ENCODE measurements at regions not wholly inside any gene's neighbourhood (a gene's known extent, or its start where the extent isn't known, plus 50 kb on each side); places are given as distances from the start of the nearest gene placed in this dataset.

DNA sequence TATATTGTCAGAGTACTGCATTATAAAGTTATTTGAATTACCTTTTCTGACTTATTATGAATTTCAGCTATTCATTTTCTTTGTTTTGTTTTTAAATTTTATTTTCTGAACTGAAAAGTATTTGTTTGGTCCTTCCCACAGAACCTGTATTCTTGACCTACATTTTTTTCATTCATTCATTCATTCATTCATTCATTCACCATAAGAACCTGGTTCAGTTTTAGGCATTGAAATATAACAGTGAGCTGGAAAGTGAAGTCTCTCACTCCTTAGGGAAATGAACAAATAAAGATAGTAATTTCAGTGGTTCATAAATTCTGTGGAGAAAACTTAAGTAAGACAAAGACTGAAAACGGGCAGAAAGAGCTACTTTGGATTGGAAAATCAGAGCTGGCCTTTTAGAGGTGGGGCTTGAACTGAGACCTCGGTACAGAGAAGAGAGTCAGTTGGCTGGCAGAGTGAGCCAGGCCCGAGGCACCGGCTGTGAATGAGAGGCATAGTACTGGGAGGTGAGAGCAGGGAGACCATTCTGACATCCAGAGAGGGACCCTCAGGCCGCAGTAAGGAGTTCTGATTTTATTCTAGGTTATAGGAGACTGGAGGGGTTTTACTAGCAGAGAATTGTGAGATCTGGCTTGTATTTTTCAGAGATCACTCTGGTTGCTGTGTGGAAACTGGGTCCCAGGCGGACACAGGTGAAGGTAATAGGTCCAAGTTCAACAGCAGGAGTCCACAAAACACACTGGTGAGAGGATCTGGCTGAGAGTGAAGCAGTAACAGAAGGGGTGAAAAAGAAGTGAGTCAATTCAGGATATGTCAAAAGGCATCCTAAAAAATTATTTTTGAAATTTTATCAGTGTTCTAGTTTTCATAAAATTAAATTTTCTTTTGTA, 75.8 kb upstream of the FN1 start:
- H3K4me3 Mint-ChIP-seq, result no peak overlapping the region
- H3K27ac Mint-ChIP-seq, result no peak overlapping the region
- no peaks in the 10 kb centered on the region for H3K36me3 Mint-ChIP-seq
- peaks cover 7% of the 10 kb centered on the region for H3K4me1 Mint-ChIP-seq
- no peaks in the 10 kb centered on the region for H3K9me3 Mint-ChIP-seq
- H3K27me3 Mint-ChIP-seq, result no peaks in the 10 kb centered on the region

- no peak overlapping the region for H3K27ac Mint-ChIP-seq
- H3K36me3 Mint-ChIP-seq, result no peaks in the 10 kb centered on the region
- peaks cover 7% of the 10 kb centered on the region for H3K4me1 Mint-ChIP-seq
- H3K4me3 Mint-ChIP-seq, result no peak overlapping the region
- no peaks in the 10 kb centered on the region for H3K9me3 Mint-ChIP-seq
- peaks cover 4% of the 10 kb centered on the region for H3K27me3 Mint-ChIP-seq
Observed at GRCh38 chr2:215507836-215508235, 72.0 kb upstream of the FN1 start.

DNA sequence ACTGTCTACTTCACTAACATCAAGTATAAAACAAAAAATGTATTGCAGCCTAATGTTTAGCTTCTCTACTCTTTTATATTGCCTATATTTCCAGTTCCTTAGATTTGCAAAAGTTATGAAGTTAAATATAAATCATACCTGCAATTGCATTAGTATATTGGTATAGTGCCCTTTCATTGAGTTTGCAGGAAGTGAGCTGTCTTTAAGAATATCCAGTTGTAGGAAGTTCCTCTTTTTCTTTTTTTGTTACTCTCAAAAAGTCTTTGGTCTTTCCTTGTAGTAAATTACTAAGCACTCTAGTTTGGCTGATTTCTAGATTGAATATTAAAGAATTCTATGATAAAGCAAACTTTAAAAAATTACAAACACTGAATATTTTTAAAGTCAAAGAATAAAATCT, 71.3 kb upstream of the FN1 start:
- H3K4me3 Mint-ChIP-seq, result no peak overlapping the region
- H3K27ac Mint-ChIP-seq, result no peak overlapping the region
- H3K4me1 Mint-ChIP-seq, result peaks cover 7% of the 10 kb centered on the region
- no peaks in the 10 kb centered on the region for H3K9me3 Mint-ChIP-seq
- peaks cover 4% of the 10 kb centered on the region for H3K27me3 Mint-ChIP-seq
- H3K36me3 Mint-ChIP-seq, result no peaks in the 10 kb centered on the region

DNA sequence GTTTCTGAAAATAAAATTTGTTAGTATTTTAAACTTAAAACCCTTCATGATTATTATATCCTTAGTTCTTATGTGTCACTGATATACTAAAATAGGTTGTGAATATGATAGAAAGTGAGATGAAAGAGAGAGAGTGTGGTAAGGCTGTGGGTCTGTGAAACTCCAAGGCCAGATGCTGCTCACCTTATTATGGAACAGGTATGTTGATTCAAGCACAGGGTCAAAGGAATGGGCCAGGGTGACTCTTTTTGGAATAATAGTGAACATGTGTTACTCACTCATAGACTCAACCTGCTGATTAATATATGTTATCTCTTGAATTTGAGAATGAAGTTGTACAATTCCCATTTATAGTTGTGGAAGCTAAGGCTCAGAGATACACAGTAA, 70.7 kb upstream of the FN1 start:
- Mint-ChIP-seq H3K27me3 (peaks cover 4% of the 10 kb centered on the region), H3K4me1 (peaks cover 7% of the 10 kb centered on the region), H3K4me3 (no peak overlapping the region), H3K36me3 (no peaks in the 10 kb centered on the region), H3K27ac (no peak overlapping the region), H3K9me3 (no peaks in the 10 kb centered on the region)

DNA sequence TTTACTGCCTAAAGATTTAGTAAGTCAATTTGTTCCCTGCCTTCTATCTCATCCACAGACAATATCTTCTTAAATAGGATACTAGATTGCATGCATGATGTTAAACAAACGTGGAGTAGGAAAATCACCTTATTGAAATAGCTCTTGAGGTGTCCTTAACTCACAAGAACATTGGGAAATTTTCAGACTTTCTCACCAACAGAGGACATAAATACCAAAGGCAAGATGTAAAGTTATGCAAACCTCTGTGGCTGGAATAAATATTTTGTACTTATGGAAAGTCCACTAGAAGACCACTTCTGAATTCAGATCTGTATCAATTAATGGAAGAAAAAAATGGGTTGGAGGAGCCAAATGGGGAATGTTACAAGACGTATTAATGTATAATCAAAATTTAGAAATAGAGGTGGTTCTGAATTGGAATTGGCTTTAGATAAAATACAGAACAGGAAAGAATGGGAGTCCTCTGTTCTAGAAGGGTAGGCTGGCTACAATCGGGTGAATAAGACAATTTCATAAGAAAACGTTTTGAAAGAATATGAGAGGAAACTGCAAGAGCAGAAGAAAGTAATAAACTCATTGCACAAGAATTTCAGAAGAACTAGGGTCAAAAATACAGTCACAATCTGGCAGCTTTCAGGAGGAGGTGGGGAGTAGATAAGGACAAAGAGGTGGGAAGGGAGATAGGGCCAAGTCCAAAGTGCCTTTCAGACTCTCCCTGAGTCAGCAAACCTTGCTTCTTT, 69.3 kb upstream of the FN1 start:
- Mint-ChIP-seq H3K4me3 (no peak overlapping the region), H3K27me3 (peaks cover 7% of the 10 kb centered on the region), H3K9me3 (no peaks in the 10 kb centered on the region), H3K27ac (no peak overlapping the region), H3K36me3 (no peaks in the 10 kb centered on the region), H3K4me1 (peaks cover 7% of the 10 kb centered on the region)

GRCh38 chr2:215504547-215504946, 68.7 kb upstream of the FN1 start:
- H3K27ac Mint-ChIP-seq, result no peak overlapping the region
- H3K36me3 Mint-ChIP-seq, result no peaks in the 10 kb centered on the region
- peaks cover 7% of the 10 kb centered on the region for H3K27me3 Mint-ChIP-seq
- H3K4me1 Mint-ChIP-seq, result peaks cover 7% of the 10 kb centered on the region
- no peak overlapping the region for H3K4me3 Mint-ChIP-seq
- H3K9me3 Mint-ChIP-seq, result no peaks in the 10 kb centered on the region

GRCh38 chr2:215503381-215503780, 67.5 kb upstream of the FN1 start:
- Mint-ChIP-seq H3K4me3 (no peak overlapping the region), H3K27me3 (peaks cover 7% of the 10 kb centered on the region), H3K27ac (no peak overlapping the region)

DNA sequence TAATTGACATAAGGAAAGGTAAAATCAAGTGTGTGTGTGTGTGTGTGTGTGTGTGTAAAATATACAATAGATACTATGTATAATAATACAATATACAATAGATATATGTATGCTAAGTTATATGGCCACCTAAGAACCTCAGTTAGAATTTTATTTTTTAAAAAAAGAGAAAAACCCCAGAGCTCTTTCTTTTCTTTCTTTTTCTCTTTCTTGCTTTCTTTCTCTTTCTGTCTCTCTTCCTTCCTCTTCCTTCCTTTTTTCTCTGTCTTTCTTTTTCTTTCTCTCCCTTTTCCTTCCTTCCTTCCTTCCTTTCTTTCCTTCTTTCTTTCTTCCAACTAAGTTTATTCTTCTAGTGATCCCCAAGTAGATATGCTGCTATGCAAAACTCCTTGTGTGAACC, 64.6 kb upstream of the FN1 start:
- H3K36me3 Mint-ChIP-seq, result peaks cover 3% of the 10 kb centered on the region
- H3K27ac Mint-ChIP-seq, result no peak overlapping the region
- peaks cover 4% of the 10 kb centered on the region for H3K9me3 Mint-ChIP-seq
- H3K27me3 Mint-ChIP-seq, result peaks cover 10% of the 10 kb centered on the region
- H3K4me1 Mint-ChIP-seq, result no peaks in the 10 kb centered on the region
- no peak overlapping the region for H3K4me3 Mint-ChIP-seq

More at GRCh38 chr2:215503381-215503780, 67.5 kb upstream of the FN1 start:
- Mint-ChIP-seq H3K9me3 (no peaks in the 10 kb centered on the region), H3K4me1 (peaks cover 7% of the 10 kb centered on the region), H3K36me3 (no peaks in the 10 kb centered on the region)

GRCh38 chr2:215499331-215499730, 63.5 kb upstream of the FN1 start:
- H3K27me3 Mint-ChIP-seq, result peaks cover 11% of the 10 kb centered on the region
- H3K27ac Mint-ChIP-seq, result no peak overlapping the region
- no peak overlapping the region for H3K4me3 Mint-ChIP-seq
- H3K9me3 Mint-ChIP-seq, result peaks cover 4% of the 10 kb centered on the region
- peaks cover 3% of the 10 kb centered on the region for H3K36me3 Mint-ChIP-seq
- H3K4me1 Mint-ChIP-seq, result no peaks in the 10 kb centered on the region

GRCh38 chr2:215498431-215498830, 62.6 kb upstream of the FN1 start:
- peaks cover 3% of the 10 kb centered on the region for H3K36me3 Mint-ChIP-seq
- no peak overlapping the region for H3K4me3 Mint-ChIP-seq
- H3K27me3 Mint-ChIP-seq, result peaks cover 12% of the 10 kb centered on the region
- H3K27ac Mint-ChIP-seq, result no peak overlapping the region
- no peaks in the 10 kb centered on the region for H3K4me1 Mint-ChIP-seq
- H3K9me3 Mint-ChIP-seq, result peaks cover 4% of the 10 kb centered on the region

- Mint-ChIP-seq H3K27me3 (peaks cover 13% of the 10 kb centered on the region), H3K27ac (no peak overlapping the region), H3K9me3 (peaks cover 4% of the 10 kb centered on the region), H3K36me3 (peaks cover 3% of the 10 kb centered on the region), H3K4me1 (no peaks in the 10 kb centered on the region), H3K4me3 (no peak overlapping the region)
Observed at GRCh38 chr2:215493376-215493775, 57.5 kb upstream of the FN1 start.

DNA sequence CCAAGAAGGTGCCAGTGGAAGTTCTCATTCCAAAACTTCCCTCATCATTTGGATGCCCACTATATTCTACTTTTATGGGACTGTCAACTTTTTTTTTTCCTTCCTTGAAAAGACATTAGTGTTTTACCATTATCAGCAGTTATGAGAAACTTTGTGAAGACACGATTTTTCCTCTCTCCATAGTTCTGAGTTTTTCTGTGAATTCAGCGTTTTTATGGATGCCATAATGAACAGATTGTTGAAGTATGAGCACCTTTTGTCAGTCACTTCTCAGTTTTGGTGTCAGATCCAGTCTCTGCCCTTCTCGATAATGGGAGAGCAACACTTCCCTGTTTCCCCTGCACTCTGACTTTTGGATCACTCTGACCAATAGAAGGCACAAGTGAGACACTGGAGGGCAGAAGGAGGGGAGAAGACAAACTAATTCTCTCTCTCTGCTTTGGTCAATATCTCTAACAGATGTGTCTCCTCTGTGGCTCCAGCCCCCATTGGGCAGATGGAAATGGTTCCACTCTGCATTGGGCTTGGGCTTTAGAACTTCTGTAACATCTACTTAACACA, 53.5 kb upstream of the FN1 start:
- peaks cover 7% of the 10 kb centered on the region for H3K27me3 Mint-ChIP-seq
- no peaks in the 10 kb centered on the region for H3K36me3 Mint-ChIP-seq
- H3K4me3 Mint-ChIP-seq, result no peak overlapping the region
- no peaks in the 10 kb centered on the region for H3K9me3 Mint-ChIP-seq
- no peak overlapping the region for H3K27ac Mint-ChIP-seq
- H3K4me1 Mint-ChIP-seq, result no peaks in the 10 kb centered on the region

- Mint-ChIP-seq H3K4me1 (no peaks in the 10 kb centered on the region), H3K9me3 (no peaks in the 10 kb centered on the region), H3K36me3 (no peaks in the 10 kb centered on the region), H3K4me3 (no peak overlapping the region), H3K27me3 (peaks cover 9% of the 10 kb centered on the region), H3K27ac (no peak overlapping the region)
Observed at GRCh38 chr2:215487002-215487372, 51.1 kb upstream of the FN1 start.

GRCh38 chr2:215486291-215487001, 50.6 kb upstream of the FN1 start:
- H3K36me3 Mint-ChIP-seq, result no peaks in the 10 kb centered on the region
- peaks cover 8% of the 10 kb centered on the region for H3K27me3 Mint-ChIP-seq
- H3K27ac Mint-ChIP-seq, result no peak overlapping the region
- no peaks in the 10 kb centered on the region for H3K9me3 Mint-ChIP-seq
- H3K4me3 Mint-ChIP-seq, result no peak overlapping the region
- H3K4me1 Mint-ChIP-seq, result no peaks in the 10 kb centered on the region
